GM18520 (cell line): ENCODE measurements at regions not wholly inside any gene's neighbourhood (a gene's known extent, or its start where the extent isn't known, plus 50 kb on each side); places are given as distances from the start of the nearest gene placed in this dataset.
"Not testable (repeated sequence)": the region's sequence is repeated elsewhere in the genome, so short reads cannot be mapped to it uniquely, and the experiment has no call there.

Experiments
- ATAC-seq: cut with Tn5 transposase; IDR thresholded peaks from one replicate; pipeline ENCODE4 v1.9.1; 2021; ENCODE audit not compliant: unreplicated experiment

DNA sequence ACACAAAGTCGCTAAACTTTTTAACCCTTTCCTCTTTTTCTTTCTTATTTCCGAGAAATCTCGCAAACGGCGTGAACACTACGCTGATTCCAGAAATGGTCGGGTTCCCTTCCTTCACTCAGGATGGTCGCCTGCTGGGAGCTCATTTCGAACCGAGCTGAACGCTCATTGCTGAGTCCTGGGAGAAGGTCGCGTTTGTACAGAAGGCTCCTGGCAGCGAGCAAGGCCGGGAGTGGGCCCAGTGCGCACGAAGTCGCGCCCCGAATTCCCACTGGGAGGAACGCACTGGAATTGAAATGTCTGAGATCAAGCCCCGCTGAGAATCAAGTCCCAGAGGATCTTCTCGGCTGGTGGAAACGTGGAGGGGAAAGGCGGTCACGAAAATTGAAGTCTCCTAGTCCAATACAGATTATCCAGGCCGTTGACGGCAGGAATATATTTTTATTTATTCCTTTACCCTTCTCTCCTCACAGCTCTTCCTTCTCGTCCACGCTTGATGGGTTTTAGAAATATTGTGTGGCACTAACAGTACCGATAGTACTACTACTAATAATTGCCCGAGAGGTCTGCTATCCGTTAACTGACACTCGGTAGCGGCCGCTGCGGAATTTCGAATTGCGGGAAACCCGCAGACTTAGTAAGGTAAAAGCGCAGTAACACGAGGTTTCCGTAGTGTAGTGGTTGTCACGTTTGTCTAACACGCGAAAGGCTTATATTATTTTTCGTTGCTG lies 207.2 kb upstream of the ZNF184 start:
- ATAC-seq = no peak

DNA sequence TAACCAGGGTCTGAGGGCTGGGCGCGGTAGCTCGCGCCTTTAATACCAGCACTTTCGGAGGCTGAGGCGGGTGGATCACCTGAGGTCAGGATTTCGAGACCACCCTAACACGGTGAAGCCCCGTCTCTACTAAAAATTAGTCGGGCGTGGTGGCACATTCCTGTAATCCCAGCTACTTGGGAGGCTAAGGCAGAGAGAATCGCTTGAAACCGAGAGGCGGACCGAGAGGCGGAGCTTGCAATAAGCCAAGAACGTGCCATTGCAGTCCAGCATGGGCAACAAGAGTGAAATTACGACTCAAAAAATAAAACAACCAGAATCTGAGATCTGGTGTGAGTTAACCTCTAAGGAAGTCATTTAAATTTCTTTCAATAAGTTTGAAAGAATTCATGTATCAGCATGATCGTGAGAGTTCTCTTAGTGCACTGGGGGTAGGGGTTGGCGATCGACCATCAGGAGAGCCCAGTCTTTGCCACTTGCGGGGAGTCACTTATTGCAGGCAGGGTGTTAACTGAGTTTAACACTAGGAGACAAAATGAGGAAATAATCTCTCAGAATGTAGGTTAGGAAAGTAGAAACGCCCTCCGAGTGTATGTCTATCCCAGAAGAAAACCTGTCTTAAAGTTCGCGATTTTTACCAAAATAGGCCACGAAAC lies 206.5 kb upstream of the ZNF184 start:
- no peak for ATAC-seq

GRCh38 chr6:27678469-27678868 lies 205.6 kb upstream of the ZNF184 start:
- no peak for ATAC-seq

DNA sequence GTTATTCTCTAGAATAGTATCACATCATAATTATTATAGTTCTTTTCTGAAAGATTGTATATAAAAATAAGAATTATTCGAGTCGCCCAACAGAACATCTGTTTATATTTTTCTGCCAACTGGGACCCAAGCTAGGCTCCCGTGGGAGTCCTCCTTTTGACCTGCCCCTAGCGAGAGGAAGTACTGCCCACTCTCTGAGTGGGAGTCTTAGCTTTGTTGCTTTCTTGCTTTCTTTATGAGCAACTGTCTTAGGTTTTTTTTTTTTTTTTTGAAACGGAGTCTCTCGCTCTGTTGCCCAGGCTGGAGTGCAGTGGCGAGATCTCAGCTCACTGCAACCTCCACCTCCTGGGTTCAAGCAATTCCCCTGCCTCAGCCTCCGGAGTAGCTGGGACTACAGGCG lies 202.0 kb upstream of the ZNF184 start:
- ATAC-seq = no peak

DNA sequence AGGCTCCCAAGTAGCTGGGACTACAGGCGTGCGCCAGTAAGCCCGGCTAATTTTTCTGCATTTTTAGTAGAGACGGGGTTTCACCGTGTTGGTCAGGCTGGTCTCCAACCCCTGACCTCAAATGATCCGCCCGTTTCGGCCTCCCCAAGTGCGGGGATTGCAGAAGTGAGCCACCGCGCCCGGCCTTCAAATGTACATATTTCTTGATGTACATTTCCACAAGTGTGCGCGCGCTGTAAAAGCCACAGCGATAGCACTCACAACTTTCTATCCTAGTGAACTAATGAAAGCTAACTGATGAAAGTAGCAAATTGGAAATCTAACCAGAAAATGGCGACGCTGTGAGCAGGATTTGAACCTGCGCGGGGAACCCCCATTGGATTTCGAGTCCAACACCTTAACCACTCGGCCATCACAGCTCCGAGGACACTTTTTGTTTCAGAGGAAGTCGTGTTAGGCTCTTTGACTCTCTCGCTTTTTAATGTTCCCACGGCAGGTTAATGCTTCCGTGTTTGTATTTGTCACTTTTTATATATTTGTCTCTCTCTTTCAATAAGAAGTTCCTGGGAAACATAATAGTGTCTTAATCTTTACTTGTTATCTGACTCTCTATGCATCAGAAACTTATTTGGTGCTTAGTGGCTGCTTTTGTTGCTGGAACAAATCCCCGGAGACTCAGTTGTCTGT lies 199.4 kb upstream of the ZNF184 start:
- ATAC-seq = peak; percentile 66

DNA sequence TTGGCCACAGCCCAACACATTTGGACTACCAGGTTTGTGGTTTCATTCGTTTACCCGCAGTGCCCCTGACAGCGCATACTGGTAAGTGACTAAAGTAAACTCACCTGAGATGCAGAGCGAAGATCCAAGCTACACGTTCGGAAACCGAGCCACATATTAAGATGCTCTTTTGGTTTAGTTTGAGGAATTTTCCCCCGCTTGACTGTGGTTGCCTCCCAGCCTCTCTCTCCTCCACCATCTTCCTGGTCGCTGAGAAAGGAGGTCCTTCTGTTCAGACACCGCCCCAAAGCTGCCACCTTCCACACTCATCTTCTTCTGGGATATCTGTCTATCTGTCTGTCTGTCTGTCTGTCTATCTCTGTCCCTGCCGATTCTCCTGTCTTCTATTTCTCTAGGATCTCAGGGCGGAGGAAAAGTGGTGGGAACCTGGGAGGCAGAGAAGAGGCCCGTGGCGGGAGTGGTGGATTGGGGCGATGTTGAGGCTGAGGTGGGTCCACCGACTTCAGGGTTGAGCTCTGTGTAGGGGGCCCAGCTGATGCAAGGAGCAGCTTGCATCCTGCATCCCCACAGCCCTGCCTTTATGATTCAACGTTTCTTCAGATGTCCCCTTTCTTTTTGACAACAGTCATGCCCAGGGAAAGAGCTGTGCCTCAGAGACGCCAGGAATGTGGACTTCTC lies 196.9 kb upstream of the ZNF184 start:
- no peak for ATAC-seq

DNA sequence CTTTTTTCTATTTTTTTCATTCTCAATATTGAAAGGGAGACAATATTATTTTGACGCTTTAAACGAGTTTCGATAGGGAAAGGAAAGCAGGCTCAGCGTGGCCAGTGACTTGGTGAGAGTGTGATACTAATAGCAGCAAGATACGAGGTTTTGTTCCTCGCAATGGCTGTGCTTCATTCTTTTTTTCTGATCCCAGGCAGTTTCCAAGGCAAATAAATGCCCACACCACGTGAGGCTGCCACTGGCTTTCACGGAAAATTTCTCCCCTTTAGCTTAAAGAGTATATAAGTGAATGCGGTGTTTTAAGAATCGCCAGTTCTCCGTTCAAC lies 196.4 kb upstream of the ZNF184 start:
- ATAC-seq = no peak

DNA sequence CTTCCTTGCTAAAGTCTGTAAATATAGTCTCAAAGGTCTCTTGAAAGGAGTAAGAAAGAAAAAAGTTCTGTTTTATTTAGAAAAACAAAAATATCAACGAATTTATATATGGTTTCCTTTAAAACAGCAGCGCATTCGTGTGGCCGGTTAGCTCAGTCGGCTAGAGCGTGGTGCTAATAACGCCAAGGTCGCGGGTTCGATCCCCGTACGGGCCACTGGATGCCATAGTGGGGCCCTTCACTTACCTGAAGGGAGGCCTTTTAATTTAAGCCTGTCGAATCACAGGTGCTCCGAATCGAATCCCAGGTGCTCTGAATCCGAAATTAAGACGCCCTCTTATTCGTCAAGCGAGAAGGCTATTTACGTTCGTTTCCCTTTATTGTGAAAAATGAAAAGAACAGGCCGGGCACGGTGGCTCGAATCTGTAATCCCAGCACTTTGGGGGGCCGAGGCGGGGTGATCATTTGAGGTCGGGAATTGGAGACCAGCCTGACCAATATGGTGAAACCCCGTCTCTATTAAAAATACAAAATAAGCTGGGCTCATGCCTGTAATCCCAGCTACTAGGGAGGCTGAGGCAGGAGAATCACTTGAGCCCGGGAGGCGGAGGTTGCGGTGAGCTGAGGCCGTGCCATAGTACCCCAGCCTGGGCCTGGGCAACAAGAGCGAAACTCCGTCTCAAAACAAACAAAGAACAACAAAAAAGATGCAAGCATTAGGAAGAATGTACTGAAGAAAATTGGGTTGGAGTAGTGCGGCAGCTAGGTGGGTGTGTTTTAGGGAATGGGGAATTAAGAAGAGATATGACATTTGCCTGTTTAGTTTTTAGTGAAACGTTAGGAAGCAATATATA lies 195.8 kb upstream of the ZNF184 start:
- no peak for ATAC-seq

- no peak for ATAC-seq
These were observed 194.9 kb upstream of the ZNF184 start for GRCh38 chr6:27667657-27668441.

- ATAC-seq = no peak
These were observed 194.2 kb upstream of the ZNF184 start for GRCh38 chr6:27667016-27667656.

GRCh38 chr6:27662769-27663168 lies 189.9 kb upstream of the ZNF184 start:
- no peak for ATAC-seq

DNA sequence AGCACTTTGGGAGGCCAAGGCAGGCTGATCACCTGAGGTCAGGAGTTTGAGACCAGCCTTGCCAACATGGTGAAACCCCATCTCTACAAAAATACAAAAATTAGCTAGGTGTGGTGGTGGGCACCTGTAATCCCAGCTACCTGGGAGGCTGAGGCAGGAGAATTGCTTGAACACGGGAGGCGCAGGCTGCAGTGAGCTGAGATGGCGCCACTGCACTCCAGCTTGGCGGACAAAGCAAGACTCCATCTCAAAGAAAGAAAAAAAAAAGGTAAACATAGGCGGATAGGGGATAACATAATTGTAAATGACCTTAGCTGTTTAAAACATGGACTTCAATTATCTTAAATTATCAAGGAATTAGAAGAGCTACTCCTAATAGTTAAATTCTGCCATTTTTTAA lies 189.3 kb upstream of the ZNF184 start:
- ATAC-seq = not testable (repeated sequence)

DNA sequence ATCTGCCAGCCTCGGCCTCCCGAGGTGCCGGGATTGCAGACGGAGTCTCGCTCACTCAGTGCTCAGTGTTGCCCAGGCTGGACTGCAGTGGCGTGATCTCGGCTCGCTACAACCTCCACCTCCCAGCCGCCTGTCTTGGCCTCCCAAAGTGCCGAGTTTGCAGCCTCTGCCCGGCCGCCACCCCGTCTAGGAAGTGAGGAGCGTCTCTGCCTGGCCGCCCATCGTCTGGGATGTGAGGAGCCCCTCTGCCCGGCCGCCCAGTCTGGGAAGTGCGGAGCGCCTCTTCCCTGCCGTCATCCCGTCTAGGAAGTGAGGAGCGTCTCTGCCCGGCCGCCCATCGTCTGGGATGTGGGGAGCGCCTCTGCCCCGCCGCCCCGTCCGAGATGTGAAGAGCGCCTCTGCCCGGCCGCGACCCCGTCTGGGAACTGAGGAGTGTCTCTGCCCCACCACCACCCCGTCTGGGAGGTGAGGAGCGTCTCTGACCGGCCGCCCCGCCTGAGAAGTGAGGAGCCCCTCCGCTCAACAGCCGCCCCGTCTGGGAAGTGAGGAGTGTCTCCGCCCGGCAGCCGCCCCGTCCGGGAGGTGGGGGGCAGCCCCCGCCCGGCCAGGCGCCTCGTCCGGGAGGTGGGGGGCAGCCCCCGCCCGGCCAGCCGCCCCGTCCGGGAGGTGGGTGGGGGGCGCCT lies 180.4 kb upstream of the ZNF184 start:
- ATAC-seq = not testable (repeated sequence)

DNA sequence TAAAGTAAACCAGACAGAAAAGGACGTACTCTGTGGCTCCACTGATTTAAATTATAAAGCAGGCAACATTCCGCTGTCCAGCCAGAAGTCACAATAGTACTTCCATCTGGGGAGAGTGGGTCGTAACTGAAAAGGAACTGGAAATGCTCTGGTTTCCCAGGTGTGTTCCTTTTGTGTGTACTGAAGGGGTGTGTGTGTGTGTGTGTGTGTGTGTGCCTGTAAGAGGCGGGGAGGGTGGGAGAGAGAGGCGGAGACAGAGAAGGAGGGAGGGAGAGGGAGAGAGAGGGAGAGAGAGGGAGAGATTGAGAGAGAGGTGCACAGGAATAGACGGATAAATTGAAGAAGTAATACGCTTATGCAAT lies 178.4 kb upstream of the ZNF184 start:
- ATAC-seq = no peak

DNA sequence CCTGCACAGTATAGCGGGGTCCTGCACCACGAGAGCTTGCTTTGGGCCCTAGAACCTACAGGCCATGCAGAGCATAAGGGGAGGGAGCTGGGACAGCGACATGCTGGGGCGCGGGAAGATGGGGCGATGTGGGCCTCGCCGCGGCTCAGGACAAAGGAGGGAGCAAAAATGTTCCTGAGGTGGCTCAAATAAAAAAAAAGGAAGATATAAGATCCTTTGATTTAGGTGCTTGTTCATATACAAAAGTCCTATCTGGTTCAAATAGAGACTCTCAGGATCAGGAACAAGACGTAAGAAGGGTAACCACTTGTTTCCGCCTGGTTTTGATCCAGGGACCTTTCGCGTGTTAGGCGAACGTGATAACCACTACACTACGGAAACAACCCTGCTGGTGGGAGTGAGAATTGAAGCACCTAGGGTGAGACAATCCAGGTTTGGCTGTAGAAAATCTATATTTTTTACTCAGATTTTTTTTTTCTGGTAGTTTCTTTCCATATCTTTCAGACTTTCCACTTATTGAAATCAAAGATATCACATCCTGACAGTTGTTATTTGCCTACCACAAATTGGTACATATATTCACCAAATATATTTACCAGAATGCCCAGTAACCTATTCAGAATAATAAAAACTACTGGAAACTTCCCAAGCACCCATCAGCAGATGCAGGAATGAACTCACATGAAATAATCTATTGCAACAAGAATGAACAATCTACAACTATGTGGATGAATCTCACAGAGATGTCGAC lies 177.9 kb upstream of the ZNF184 start:
- no peak for ATAC-seq

DNA sequence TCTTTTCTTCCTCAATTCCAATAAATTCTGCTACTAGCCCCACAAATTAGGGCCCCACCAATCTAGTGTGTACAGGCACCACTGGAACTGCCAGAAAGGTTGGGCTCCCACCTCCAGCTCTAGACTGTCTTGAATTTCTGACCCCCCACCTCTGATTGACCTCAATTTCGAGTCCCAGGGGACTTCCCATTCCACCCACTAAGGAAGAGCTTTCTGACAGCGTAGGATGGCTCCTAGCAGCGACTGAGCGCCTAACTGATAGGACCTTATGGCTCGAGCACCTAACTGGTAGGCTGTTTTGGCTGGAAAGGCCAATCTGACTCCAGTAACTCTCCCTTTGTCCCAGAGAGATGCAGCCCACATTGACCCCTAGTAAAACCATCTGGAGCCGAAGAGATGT lies 171.6 kb upstream of the ZNF184 start:
- ATAC-seq = no peak

DNA sequence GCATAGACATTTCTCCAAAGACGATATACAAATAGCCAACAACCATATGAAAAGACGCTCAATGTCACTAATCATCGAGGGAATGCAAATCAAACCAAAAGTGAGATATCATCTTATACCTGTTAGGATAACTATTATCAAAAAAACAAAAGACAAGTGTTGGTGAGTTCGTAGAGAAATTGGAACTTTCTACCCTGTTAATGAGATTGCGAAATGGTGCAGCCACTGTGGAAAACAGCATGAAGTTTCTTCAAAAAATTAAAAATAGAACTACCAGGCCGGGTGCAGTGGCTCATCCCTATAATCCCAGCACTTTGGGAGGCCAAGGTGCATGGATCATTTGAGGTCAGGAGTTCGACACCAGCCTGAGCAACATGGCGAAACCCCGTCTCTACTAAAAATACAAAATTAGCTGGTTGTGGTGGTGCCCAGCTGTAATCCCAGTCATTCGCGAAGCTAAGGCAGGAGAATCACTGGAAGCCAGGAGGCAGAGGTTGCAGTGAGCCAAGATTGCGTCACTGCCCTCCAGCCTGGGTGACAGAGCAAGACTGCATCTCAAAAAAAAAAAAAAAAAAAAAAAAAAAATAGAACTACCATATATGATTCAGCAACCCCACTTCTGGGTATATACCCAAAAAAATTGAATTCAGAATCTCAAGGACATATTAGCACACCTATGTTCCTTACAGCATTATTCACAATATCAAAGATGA lies 170.0 kb upstream of the ZNF184 start:
- no peak for ATAC-seq

- ATAC-seq = not testable (repeated sequence)
These were observed 163.0 kb upstream of the ZNF184 start for GRCh38 chr6:27635886-27636285.
